ENCODE measurements at regions not wholly inside any gene's neighbourhood (a gene's known extent, or its start where the extent isn't known, plus 50 kb on each side); places are given as distances from the start of the nearest gene placed in this dataset.

DNA sequence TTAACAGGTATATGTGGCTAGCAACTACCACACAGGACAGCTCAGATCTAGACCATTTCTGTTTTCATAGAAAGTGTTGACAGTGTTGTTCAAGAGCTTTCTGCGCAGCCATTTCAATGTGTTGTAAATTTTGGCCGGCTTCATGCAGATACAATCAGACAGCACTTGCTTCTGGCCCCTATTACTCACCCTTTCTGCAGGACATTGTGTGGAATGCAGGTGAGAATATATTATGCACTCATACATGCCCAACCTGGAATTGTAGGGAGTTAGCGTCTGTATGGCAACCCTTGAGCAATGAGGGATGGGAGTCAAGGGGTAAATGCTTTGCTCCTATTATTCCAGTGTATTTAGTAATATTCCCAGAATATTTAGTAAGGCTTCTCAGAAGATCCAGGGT, 180.9 kb upstream of the PLXNA2 start:
- TF ChIP-seq, protein P1, sequence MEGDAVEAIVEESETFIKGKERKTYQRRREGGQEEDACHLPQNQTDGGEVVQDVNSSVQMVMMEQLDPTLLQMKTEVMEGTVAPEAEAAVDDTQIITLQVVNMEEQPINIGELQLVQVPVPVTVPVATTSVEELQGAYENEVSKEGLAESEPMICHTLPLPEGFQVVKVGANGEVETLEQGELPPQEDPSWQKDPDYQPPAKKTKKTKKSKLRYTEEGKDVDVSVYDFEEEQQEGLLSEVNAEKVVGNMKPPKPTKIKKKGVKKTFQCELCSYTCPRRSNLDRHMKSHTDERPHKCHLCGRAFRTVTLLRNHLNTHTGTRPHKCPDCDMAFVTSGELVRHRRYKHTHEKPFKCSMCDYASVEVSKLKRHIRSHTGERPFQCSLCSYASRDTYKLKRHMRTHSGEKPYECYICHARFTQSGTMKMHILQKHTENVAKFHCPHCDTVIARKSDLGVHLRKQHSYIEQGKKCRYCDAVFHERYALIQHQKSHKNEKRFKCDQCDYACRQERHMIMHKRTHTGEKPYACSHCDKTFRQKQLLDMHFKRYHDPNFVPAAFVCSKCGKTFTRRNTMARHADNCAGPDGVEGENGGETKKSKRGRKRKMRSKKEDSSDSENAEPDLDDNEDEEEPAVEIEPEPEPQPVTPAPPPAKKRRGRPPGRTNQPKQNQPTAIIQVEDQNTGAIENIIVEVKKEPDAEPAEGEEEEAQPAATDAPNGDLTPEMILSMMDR (IDR thresholded peaks at IDR 0.05) = no peak
- TF ChIP-seq POLR2A (IDR thresholded peaks at IDR 0.05) (no peak), EP300 (IDR thresholded peaks at IDR 0.05; ENCODE audit: low read depth) (no peak), POLR2AphosphoS5 (IDR thresholded peaks at IDR 0.05) (no peak)
